ENCODE measurements at regions not wholly inside any gene's neighbourhood (a gene's known extent, or its start where the extent isn't known, plus 50 kb on each side); places are given as distances from the start of the nearest gene placed in this dataset.

GRCh38 chr2:121910139-121910538, 154.7 kb downstream of the TSN start:
- Histone ChIP-seq H3K23ac (ENCODE audit: insufficient read length) (no peak overlapping the region), H3K27me3 (replicated peaks in 1 of 4; ENCODE audit: control insufficient read depth in 3 of 4, extremely low read depth in 1 of 4, insufficient read depth in 3 of 4, low read length in 3 of 4) (no peaks in the 10 kb centered on the region), H3K79me2 (ENCODE audit: control insufficient read depth in 1 of 2, insufficient read depth in 2 of 2, low read length in 2 of 2) (no peaks in the 10 kb centered on the region), H2AFZ (ENCODE audit: low read length) (no peak overlapping the region), H3K79me1 (ENCODE audit: low read depth, low read length) (no peaks in the 10 kb centered on the region; the same call in 1 of the 2 replicates), H4K8ac (ENCODE audit: extremely low read depth, insufficient read depth, low read length) (no peak overlapping the region), H3K4ac (replicated peaks; ENCODE audit: insufficient read length, low read depth, low read length) (no peak overlapping the region), H3K4me2 (ENCODE audit: insufficient read depth in 1 of 2, low read depth in 2 of 2, low read length in 2 of 2) (no peak overlapping the region), H3K56ac (replicated peaks; ENCODE audit: insufficient read length, low read depth, low read length) (no peak overlapping the region), H4K20me1 (replicated peaks in 1 of 2; ENCODE audit: control insufficient read depth in 1 of 2, insufficient read depth in 2 of 2, low read length in 2 of 2) (no peaks in the 10 kb centered on the region), H2BK120ac (replicated peaks; ENCODE audit: low read depth, low read length) (no peak overlapping the region), H4K91ac (replicated peaks; ENCODE audit: insufficient read length, low read length) (no peak overlapping the region), H2BK15ac (ENCODE audit: low read length) (no peak overlapping the region), H3K18ac (ENCODE audit: extremely low read depth, low read length) (no peak overlapping the region), H3K9me3 (ENCODE audit: insufficient read depth in 2 of 2, low read depth in 1 of 2, low read length in 1 of 2) (0 out of 4 replicates have a peak, but pooled peaks cover 0 to 3% of the 10 kb centered on the region in 2 experiments), H3K36me3 (ENCODE audit: control insufficient read depth in 2 of 4, insufficient read depth in 4 of 4, low read length in 3 of 4) (no peaks in the 10 kb centered on the region), H3K27ac (ENCODE audit: low read depth, low read length) (no peak overlapping the region), H2BK12ac (ENCODE audit: low read depth, low read length) (no peak overlapping the region), H2BK5ac (ENCODE audit: low read depth, low read length) (no peak overlapping the region), H3K9ac (replicated peaks in 1 of 4; ENCODE audit: extremely low read depth in 1 of 4, low read depth in 3 of 4, low read length in 3 of 4) (no peak overlapping the region), H3K14ac (ENCODE audit: insufficient read length) (no peak overlapping the region), H3K4me3 (ENCODE audit: extremely low read depth in 1 of 4, insufficient read depth in 2 of 4, low read depth in 3 of 4, low read length in 4 of 4) (no peak overlapping the region), H3K4me1 (replicated peaks in 1 of 4; ENCODE audit: control insufficient read depth in 3 of 4, insufficient read depth in 4 of 4, low read length in 3 of 4) (no peaks in the 10 kb centered on the region; a peak in 1 of 7 replicates), H2AK5ac (ENCODE audit: low read depth, low read length) (no peak overlapping the region), H4K5ac (ENCODE audit: insufficient read length, low read depth, low read length) (no peak overlapping the region), H2BK20ac (ENCODE audit: low read length) (no peak overlapping the region), H3K23me2 (ENCODE audit: low read depth, low read length) (no peaks in the 10 kb centered on the region)
- ChIA-PET CTCF (ENCODE audit: partially characterized antibody) (interaction anchor here (1.0 to 3.1 kb wide), 2 partner anchors 8 to 13 kb away, joined by 3 to 13 read pairs; no protein-coding TSS in a partner anchor), POLR2A (ENCODE audit: partially characterized antibody) (no interaction called here)
- FAIRE-seq (no peak), DNase-seq (ENCODE audit: low read depth in 1 of 2, low spot score in 2 of 2) (no peak)
- WGBS, 2 experiments (ENCODE audit: extremely low coverage in 1 of 2, insufficient coverage in 1 of 2, insufficient read length in 1 of 2, insufficient replicate concordance in 2 of 2, low coverage in 1 of 2, low lambda C conversion rate in 2 of 2, missing lambda C conversion rate in 1 of 2): 80% methylated on average over 1 of the region's 1 CpG; no CpG with 5 or more reads in 1 of the 2 experiments
- TF ChIP-seq USF2 (IDR thresholded peaks at IDR 0.05; ENCODE audit: low read length) (no peak), RBBP5 (IDR thresholded peaks at IDR 0.05; ENCODE audit: borderline replicate concordance, low read depth, low read length) (no peak), GABPA (IDR thresholded peaks at IDR 0.05; ENCODE audit: borderline replicate concordance, insufficient read depth, low read length) (no peak), CREB1 (IDR thresholded peaks at IDR 0.05) (no peak), TEAD4 (IDR thresholded peaks at IDR 0.05; ENCODE audit: low read depth, low read length) (no peak), EGR1 (IDR thresholded peaks at IDR 0.05; ENCODE audit: borderline replicate concordance, low read depth, low read length) (no peak), SP4 (IDR thresholded peaks at IDR 0.05; ENCODE audit: low read length) (no peak), ZNF274 (IDR thresholded peaks at IDR 0.05; ENCODE audit: borderline replicate concordance, extremely low read depth, low read length) (no peak), CHD1 (IDR thresholded peaks at IDR 0.05; ENCODE audit: low read depth, low read length) (no peak), JUN (IDR thresholded peaks at IDR 0.05; ENCODE audit: low read depth, low read length) (no peak), NRF1 (IDR thresholded peaks at IDR 0.05; ENCODE audit: low read depth, low read length) (no peak), SP2 (IDR thresholded peaks at IDR 0.05; ENCODE audit: low read length) (no peak), RAD21 (IDR thresholded peaks at IDR 0.05 in 1 of 2, conservative IDR thresholded peaks at IDR 0.05 in 1 of 2; ENCODE audit: low read depth in 2 of 2, low read length in 2 of 2) (no peak), SIX5 (IDR thresholded peaks at IDR 0.05; ENCODE audit: low read depth, low read length) (no peak)
